ENCODE measurements at regions not wholly inside any gene's neighbourhood (a gene's known extent, or its start where the extent isn't known, plus 50 kb on each side); places are given as distances from the start of the nearest gene placed in this dataset.

GRCh38 chr4:187141101-187141500 lies 417.4 kb upstream of the FAT1 start:
- TF ChIP-seq ZNF274 (IDR thresholded peaks at IDR 0.05; ENCODE audit: low read depth, low read length) (no peak), SUZ12 (IDR thresholded peaks at IDR 0.05; ENCODE audit: extremely low read depth, insufficient read depth, insufficient read length) (no peak), YY1 (IDR thresholded peaks at IDR 0.05; ENCODE audit: insufficient read depth, insufficient read length) (no peak)

All from NT2/D1 (cell line).